OCI-M1 (cell line): ENCODE measurements at regions not wholly inside any gene's neighbourhood (a gene's known extent, or its start where the extent isn't known, plus 50 kb on each side); places are given as distances from the start of the nearest gene placed in this dataset.
"Not testable (repeated sequence)": the region's sequence is repeated elsewhere in the genome, so short reads cannot be mapped to it uniquely, and the experiment has no call there.

ENCODE experiments used
- DNase-seq: peaks from one replicate; lab custom pipeline; 2025; lab: John Stamatoyannopoulos, UW

DNA sequence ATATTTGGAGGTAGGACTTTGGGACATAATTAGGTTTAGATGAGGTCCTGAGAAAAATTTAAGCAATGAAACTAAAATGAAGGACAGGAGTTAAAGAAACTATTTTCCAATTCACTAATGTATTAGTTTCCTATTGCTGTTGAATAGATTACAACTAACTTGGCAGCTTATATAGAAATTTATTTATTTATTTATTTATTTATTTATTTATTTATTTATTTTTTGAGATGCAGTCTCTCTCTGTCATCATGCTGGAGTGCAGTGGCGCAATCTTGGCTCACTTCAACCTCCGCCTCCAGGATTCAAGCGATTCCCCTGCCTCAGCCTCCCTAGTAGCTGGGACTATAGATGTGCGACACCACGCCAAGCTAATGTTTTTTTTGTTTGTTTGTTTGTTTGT, 182.4 kb upstream of the ADCY2 start:
- no peak for DNase-seq

DNA sequence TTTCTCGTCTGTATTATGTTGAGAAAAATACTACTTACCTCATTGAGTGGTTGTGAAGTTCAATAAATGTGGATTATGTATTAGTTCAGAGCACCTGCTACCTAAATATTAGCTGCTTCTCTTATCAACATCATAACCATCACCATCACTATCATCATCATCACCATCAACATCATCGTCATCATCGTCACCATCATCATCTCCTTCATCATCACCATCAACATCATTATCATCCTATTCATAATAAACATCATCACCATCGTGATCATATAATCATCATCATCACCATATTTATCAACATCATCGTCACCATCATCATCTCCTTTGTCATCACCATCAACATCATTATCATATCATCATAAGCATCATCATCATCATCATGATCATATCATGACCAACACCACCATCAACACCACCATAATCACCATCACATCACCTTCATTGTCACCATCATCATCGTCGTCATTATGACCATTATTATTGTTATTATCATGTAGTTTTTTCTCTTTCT, 181.0 kb upstream of the ADCY2 start:
- DNase-seq = no peak

DNA sequence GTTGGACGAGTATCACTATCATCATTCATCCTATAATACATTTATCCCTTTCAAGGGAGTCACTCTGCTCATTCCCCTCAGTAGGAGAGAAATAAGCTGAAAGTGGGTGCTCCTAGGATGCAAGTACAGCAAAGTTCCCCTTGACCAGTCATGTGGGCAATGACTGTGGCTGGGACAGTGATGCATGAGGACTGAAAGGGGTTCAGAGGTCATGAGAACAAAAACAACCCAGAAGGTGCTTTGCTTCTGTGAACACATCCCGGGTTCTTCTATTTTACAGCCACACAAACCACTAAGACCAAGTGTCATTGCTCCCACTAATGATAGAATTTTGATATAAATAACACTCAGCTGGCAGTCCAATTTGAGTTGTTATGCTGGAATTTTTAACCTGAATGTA, 177.8 kb upstream of the ADCY2 start:
- DNase-seq = no peak

DNA sequence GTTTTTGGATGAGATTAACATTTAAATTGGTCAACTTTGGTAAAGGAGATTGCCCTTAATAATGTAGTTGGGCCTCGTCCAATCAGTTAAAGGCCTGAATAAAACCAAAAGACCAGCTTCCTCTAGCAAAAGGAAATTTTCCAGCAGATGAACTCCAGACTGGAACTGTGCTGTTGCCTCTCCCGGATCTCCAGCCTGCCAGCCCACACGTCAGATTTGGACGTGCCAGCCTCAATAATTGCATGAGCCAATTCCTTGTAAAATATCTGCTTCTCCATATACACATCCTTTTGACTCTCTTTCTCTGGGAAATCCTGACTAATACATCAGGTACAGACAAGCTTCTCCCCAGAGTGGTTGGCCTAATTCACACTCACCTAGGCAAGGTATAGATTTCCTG, 175.8 kb upstream of the ADCY2 start:
- no peak for DNase-seq

DNA sequence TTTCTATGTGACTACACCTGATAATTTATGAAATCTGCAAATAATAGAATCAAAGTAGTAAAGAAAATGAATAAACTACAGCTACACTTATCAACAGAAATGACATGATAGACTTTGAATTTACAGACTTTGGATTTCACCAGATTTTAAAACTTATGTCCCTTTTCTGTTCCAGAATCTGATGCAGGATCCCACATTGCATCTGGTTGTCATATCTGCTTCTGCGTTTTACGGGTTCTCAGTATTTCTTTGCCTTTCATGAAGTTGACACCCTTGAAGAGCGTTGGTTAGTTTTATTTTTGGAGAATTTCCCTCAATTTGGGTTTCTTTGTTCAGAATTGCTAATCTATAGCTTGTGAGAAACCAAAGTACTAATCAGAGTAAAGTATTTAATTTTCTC, 174.9 kb upstream of the ADCY2 start:
- DNase-seq = no peak

DNA sequence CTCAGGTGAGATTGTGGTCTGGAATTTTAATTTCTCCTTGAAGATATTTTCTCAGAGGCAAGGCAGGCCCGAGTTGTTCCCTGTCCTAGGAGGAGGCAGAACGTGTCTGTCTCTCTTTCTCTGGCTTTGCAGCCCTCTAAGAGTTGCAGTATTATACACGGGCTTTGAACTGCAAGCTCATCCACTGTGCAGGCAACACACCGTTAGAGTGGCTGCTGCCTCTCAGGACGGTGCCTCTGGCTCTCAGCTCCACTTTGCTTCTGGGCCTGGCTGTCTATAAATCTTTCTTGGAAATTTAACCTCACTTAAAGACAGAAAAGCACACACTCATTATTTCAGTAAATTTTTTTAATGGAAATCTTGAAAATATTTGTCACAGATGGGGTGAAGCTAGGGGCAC, 170.1 kb upstream of the ADCY2 start:
- no peak for DNase-seq

DNA sequence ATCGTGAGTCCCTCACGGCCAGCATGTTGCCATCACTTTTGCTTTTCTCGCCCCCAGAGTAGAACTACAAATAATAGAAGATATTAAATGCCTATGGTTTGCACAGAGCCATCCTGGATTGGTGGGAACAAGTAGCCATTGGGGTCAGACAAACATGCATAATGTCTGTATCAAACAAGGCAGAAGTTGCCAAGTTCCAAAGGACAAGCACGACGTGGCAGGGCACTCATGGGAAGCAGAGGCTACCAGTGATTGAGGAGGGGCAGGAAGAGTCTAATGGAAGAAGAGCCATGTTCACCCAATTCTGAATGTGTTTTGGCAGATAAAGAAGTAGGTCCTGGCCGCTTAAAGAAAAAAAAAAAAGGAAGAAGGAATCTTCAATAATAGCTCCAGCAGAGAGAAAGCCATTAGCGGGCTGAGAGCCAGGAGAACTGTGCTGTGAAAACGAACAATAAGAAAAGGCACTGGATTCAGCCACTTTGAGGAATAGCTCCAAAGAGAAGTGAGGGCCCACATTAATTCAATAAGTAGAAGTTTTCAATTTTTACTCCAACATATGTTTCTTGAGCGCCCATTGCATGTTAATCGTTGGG, 153.7 kb upstream of the ADCY2 start:
- no peak for DNase-seq

DNA sequence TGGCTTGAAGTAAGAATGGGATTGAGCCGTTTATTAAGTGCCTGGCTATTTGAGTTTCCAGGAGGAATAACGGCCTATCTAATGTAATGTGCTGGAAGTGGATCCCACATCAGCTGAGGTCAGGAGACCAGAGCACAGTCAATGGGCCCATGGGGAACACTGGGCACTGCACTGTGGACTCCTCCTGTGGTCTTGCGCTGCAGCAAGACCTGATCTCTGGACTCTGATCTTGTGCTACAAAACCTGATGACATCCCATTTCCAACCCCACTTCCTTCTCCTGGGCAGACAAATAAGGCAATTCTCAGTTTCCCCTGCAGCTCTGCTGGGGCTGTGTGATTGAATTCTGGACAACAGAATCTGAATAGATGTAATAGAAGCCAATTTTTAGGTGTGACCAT, 151.7 kb upstream of the ADCY2 start:
- no peak for DNase-seq

DNA sequence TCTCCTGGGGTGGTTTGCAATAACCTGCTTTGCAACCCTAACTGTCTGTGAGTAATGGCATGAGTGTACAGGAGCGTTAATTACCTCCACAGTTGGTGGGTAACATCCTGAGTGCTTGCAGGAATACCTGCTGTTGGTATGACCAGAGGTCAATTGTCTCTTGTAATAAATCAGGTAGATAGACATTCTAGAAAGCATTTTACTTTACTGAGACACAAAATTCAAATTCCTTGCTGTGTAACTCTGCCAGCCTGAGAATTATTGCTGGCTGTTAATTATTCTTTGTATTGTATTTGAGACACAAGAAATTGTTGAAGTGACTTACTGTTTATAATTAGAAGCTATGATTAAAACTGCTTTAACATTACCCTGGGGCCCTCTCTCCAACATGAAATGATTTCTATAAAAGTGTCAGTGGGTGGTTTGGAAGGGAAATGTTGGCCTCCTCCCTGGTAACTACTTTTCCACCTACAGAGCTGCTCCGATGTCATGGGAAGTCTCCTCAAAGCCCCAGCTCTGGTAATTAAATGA, 150.8 kb upstream of the ADCY2 start:
- DNase-seq = no peak

DNA sequence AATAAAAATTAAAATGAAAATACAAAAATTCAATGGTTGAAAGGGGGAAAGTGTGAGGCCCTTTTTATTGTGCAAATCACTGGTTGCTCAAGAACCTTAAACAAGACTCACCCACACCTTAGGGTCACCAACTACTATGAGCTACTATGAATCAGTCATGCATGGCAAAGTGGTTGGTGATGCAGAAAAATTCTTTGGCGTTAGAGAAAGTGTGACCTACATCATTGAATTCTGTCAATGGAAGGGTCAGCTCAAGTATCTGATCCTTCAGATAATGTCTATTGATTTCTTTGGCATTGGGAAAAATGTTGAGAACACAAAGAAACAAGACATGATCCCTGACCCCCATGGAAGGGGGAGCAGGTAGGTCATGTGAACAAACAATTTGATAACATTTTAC, 149.7 kb upstream of the ADCY2 start:
- no peak for DNase-seq

DNA sequence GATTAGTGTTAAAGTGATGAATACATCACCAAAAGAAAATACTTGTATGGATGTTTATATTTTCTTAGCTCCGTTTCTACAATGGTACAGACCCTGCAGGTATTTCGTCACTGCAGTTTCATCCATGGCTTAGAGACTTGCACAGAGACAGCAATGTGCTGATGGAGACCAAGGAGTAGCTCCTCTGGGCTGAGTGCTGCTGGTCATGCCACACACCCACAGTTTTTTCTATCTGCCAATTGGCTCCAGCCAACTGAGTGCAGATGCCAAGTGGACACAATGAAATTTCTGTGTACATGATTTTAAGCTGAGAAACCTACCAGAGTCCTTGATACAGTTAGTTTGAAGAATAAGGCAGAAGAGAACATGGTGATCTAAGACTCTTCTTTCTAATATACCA, 145.9 kb upstream of the ADCY2 start:
- DNase-seq = no peak

DNA sequence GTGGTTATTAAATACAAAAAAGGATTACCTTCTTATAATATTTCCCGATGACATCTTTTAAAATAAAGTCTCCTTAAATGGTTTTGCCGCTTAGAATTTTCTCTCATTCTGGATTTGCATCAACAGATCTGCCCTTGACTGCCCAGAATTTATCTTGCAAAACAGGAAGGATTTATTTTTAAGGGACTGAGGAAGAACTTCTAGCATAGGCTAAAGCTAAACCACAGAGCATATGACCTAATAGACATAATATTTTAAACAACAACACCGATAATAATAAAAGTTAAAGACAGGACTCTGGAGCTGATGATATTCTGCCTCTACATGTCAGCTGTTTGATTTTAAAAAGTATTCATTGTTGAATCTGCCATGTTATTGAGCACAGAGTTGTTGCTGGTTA, 145.3 kb upstream of the ADCY2 start:
- no peak for DNase-seq

DNA sequence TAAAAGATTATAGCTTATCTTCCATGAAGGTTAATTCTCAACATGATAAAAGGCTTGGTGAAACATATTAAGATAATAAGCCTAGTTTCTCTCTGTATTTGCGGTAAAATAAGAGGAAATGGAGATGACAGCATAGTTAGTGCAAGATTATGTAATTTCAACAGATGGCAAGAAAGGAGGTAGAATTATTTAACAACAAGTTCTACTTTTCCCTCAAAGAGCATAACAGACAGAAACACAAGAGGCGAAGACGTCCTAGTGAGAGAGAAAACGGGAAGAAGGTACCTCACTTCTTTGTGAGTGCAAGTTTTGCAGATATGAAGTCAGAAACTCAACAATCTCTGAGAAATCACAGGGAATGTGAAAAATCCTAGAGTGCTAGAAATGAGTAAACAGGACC, 144.8 kb upstream of the ADCY2 start:
- peak; percentile 1 for DNase-seq

DNA sequence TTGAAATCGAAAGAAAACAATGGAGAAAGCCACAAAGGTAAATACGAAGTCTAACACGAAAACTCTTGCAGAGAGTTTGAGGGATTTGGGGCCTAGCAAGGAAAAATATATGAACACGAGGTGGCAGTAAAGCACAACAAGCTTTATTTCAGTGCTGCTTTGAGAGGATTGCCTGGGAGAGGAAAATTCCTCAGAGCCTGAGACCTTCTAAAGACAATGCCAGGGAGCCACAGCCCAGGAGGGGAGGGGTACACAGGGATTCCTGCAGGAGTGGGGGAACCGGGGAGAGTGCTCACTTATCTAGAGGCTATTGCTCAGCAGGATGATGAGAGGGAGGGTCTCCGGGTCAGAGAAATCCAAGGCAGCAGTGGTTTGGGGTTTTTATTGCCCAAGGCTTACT, 134.9 kb upstream of the ADCY2 start:
- peak; percentile 69 for DNase-seq

DNA sequence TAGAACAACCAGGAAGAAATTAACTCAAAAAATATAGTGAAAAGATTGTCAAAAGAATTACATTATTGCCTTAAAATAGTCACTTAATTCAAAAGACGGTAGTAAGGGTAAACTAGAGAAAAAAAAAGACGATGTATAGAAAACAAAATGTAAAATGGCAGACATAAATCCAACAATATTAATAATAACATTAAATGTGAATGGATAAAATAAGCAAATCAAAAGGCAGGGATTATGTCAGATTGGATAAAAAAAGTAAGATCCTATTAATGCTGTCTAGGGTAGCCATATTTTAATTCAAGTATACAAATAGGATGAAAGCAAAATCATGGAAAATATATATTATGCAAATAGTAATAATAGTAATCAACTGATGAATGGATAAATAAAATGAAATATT, 134.0 kb upstream of the ADCY2 start:
- DNase-seq = no peak

DNA sequence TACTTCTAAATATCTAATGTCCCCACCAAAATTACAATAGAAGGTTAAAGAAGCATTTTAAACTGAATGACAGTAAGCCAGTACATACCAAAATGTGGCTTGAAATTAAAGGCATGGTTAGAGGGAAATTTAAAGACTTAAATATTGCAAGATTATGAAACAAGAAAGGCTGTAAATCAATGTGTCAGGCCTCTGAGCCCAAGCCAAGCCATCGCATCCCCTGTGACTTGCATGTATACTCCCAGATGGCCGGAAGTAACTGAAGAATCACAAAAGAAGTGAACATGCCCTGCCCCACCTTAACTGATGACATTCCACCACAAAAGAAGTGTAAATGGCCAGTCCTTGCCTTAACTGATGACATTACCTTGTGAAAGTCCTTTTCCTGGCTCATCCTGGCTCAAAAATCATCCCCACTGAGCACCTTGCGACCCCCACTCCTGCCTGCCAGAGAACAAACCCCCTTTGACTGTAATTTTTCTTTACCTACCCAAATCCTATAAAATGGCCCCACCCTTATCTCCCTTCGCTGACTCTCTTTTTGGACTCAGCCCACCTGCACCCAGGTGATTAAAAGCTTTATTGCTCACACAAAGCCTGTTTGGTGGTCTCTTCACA, 132.4 kb upstream of the ADCY2 start:
- DNase-seq = not testable (repeated sequence)

DNA sequence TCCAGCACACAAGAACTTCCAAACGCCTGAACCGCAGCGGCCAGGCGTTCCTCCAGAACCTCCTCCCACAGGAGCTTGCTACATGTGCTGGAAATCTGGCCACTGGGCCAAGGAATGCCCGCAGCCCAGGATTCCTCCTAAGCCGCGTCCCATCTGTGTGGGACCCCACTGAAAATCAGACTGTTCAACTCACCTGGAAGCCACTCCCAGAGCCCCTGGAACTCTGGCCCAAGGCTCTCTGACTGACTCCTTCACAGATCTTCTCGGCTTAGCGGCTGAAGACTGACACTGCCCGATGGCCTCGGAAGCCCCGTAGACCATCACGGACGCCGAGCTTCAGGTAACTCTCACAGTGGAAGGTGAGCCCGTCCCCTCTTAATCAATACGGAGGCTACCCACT, 130.2 kb upstream of the ADCY2 start:
- DNase-seq = not testable (repeated sequence)

DNA sequence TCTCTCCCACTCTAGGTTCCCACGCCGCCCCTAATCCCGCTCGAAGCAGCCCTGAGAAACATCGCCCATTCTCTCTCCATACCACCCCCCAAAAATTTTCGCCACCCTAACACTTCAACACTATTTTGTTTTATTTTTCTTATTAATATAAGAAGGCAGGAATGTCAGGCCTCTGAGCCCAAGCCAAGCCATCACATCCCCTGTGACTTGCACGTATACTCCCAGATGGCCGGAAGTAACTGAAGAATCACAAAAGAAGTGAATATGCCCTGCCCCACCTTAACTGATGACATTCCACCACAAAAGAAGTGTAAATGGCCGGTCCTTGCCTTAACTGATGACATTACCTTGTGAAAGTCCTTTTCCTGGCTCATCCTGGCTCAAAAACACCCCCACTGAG, 127.2 kb upstream of the ADCY2 start:
- DNase-seq = not testable (repeated sequence)

DNA sequence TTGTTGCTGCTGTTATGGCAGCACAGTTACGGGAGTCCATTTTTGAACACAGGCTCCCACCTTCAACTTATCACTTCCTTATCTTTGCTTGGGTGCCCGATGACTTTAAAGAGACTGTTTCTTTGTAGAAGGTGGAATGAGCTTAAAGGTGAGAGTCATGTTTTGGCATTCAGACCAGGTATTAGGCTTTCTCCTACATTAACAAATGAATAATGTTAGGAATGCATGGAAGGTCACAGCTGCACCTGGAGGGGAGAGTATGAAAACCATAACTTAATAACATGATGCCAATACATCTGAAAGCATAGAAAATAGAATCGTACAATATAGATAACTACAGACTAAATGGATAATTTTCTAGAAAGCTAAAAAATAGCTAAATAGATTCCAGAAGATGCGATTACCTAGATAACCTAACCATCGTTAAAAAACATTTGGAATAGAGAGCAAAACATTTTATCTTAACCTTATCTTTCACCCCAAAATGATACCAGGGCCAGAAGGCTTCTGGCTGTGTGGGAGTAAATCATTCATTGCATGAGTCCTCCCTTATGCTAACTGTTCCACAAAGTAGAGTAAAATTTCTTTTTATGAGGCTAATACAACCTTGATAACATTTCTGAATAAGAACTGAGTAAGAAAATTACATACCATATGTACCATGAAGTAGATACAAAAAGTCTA, 126.2 kb upstream of the ADCY2 start:
- DNase-seq = peak; percentile 3

DNA sequence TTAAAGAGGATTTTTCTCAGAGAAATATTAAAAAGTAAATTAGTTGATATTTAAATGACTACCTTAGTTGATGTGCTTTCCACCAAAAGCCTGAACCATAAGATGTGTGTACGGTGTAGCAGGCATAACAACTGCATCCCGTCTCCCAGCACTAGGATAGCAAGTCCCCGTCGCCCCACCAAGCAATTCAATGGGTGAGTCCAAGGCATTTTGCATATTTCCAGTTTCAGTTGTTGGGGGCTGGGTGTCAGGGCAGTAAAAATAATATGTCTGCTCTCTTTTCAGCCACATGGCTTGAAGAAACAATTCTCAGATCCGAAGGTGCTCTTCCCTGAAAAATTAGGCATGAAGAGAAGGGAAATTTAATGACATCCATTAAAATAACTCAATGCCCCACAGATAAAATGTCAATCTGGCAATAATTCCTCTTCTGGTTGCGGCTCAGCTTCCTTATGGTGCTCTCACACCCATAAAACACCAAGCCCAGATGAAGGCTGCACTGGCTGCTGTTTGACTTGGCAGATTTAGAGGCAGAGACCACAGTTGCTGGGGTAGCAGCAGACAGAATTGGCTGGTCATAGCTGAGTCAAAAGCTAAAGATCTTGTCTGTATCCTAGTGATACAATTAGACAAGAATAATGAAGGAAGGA, 124.4 kb upstream of the ADCY2 start:
- DNase-seq = no peak

DNA sequence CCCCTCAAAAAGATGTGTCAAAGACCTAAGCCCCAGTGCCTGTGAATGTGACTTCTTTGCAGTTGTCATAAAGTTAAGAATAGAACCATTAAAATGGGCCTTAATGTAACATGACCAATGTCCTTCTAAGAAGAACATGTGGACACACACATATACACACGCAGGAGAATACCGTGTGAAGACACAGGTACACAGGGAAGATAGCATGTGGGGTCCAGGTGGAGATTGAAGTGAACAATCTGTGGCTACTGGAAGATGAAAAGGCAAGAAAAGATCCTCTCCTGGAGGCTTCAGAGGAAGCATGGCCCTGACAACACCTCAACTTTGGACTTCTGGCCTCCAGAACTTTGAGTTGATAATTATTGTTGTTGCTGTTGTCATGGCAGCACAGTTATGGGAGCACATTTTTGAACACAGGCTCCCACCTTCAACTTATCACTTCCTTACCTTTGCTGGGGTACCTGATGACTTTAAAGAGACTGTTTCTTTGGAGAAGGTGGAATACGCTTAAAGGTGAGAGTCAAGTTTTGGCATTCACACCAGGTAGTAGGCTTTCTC, 123.5 kb upstream of the ADCY2 start:
- no peak for DNase-seq

DNA sequence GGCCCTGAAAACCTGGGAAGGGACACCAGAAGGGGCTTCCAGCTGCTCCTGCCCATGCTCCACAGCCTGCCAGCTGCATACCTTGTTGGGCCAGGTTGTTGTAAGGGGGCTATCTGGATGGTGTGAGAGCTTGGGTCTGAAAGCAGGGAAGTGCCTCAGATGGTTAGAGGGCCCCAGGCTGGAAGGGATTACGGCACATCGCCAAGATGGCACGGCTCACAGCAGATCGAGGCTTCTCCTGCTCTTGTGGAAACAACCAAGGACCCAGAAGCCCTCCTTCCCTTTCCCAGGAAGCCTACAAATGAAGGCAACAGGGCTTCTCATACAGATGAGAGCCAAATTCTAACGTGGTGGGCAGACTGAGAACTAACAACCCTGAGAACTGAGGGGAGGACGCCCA, 121.7 kb upstream of the ADCY2 start:
- no peak for DNase-seq
